ENCODE measurements at regions not wholly inside any gene's neighbourhood (a gene's known extent, or its start where the extent isn't known, plus 50 kb on each side); places are given as distances from the start of the nearest gene placed in this dataset.

- TF ChIP-seq, protein P1, sequence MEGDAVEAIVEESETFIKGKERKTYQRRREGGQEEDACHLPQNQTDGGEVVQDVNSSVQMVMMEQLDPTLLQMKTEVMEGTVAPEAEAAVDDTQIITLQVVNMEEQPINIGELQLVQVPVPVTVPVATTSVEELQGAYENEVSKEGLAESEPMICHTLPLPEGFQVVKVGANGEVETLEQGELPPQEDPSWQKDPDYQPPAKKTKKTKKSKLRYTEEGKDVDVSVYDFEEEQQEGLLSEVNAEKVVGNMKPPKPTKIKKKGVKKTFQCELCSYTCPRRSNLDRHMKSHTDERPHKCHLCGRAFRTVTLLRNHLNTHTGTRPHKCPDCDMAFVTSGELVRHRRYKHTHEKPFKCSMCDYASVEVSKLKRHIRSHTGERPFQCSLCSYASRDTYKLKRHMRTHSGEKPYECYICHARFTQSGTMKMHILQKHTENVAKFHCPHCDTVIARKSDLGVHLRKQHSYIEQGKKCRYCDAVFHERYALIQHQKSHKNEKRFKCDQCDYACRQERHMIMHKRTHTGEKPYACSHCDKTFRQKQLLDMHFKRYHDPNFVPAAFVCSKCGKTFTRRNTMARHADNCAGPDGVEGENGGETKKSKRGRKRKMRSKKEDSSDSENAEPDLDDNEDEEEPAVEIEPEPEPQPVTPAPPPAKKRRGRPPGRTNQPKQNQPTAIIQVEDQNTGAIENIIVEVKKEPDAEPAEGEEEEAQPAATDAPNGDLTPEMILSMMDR (IDR thresholded peaks at IDR 0.05): no peak
- no peak for TF ChIP-seq POLR2A (IDR thresholded peaks at IDR 0.05)
Observed at GRCh38 chr12:9328065-9328464, 119.9 kb upstream of the PZP start.

Measured in testis (tissue), 2 donors.